ENCODE measurements at regions not wholly inside any gene's neighbourhood (a gene's known extent, or its start where the extent isn't known, plus 50 kb on each side); places are given as distances from the start of the nearest gene placed in this dataset.
A peak's percentile ranks its signal among the peaks of the same experiment; 100 is the strongest.

GRCh38 chr3:165507576-165507975 lies 311.4 kb upstream of the SLITRK3 start:
- Histone ChIP-seq H3K27ac (ENCODE audit: low read length) (peak overlapping the region; percentile 40), H3K4me2 (ENCODE audit: low read length) (peak overlapping the region; percentile 3; the same call in 1 of the 2 replicates), H3K4me1 (ENCODE audit: low read length) (peaks cover 14% of the 10 kb centered on the region)

GRCh38 chr3:165507060-165507459 lies 310.9 kb upstream of the SLITRK3 start:
- no peaks in the 10 kb centered on the region for H3K79me2 ChIP-seq (ENCODE audit: low read length)
- H3K4me1 ChIP-seq (ENCODE audit: low read length), result peaks cover 14% of the 10 kb centered on the region
- no peak overlapping the region for H2AFZ ChIP-seq (ENCODE audit: low read depth, low read length)
- H3K27ac ChIP-seq (ENCODE audit: low read length), result peak overlapping the region; percentile 40
- no peaks in the 10 kb centered on the region for H3K36me3 ChIP-seq (replicated peaks; ENCODE audit: low read depth, low read length)
- no peak overlapping the region for H3K4me3 ChIP-seq (ENCODE audit: low read length)
- H3K9ac ChIP-seq (ENCODE audit: low read length), result no peak overlapping the region
- TF ChIP-seq CTCF (IDR thresholded peaks at IDR 0.05; ENCODE audit: low read depth, low read length) (no peak), EZH2phosphoT487 (IDR thresholded peaks at IDR 0.05; ENCODE audit: low read depth) (no peak)
- peak overlapping the region; percentile 3; the same call in 1 of the 2 replicates for H3K4me2 ChIP-seq (ENCODE audit: low read length)
- no peaks in the 10 kb centered on the region for H3K27me3 ChIP-seq (ENCODE audit: low read depth, low read length)
- H3K9me3 ChIP-seq (ENCODE audit: insufficient read depth, low read length), result no peaks in the 10 kb centered on the region
- no peaks in the 10 kb centered on the region for H4K20me1 ChIP-seq (ENCODE audit: insufficient read depth, low read length)

More at GRCh38 chr3:165507576-165507975, 311.4 kb upstream of the SLITRK3 start:
- no peaks in the 10 kb centered on the region for H3K79me2 ChIP-seq (ENCODE audit: low read length)
- peak overlapping the region; percentile 74 for H2AFZ ChIP-seq (ENCODE audit: low read depth, low read length)
- no peaks in the 10 kb centered on the region for H3K9me3 ChIP-seq (ENCODE audit: insufficient read depth, low read length)
- H3K36me3 ChIP-seq (replicated peaks; ENCODE audit: low read depth, low read length), result no peaks in the 10 kb centered on the region
- no peaks in the 10 kb centered on the region for H4K20me1 ChIP-seq (ENCODE audit: insufficient read depth, low read length)
- no peak overlapping the region for H3K4me3 ChIP-seq (ENCODE audit: low read length)
- TF ChIP-seq CTCF (IDR thresholded peaks at IDR 0.05; ENCODE audit: low read depth, low read length) (no peak), EZH2phosphoT487 (IDR thresholded peaks at IDR 0.05; ENCODE audit: low read depth) (no peak)
- no peak overlapping the region for H3K9ac ChIP-seq (ENCODE audit: low read length)
- H3K27me3 ChIP-seq (ENCODE audit: low read depth, low read length), result no peaks in the 10 kb centered on the region

GRCh38 chr3:165505657-165506056 lies 309.5 kb upstream of the SLITRK3 start:
- Histone ChIP-seq H3K27ac (ENCODE audit: low read length) (no peak overlapping the region), H2AFZ (ENCODE audit: low read depth, low read length) (no peak overlapping the region), H3K36me3 (replicated peaks; ENCODE audit: low read depth, low read length) (no peaks in the 10 kb centered on the region), H3K9me3 (ENCODE audit: insufficient read depth, low read length) (no peaks in the 10 kb centered on the region), H3K27me3 (ENCODE audit: low read depth, low read length) (no peaks in the 10 kb centered on the region), H3K79me2 (ENCODE audit: low read length) (no peaks in the 10 kb centered on the region), H3K4me1 (ENCODE audit: low read length) (peaks cover 14% of the 10 kb centered on the region), H3K4me3 (ENCODE audit: low read length) (no peak overlapping the region), H3K4me2 (ENCODE audit: low read length) (no peak overlapping the region), H3K9ac (ENCODE audit: low read length) (no peak overlapping the region), H4K20me1 (ENCODE audit: insufficient read depth, low read length) (no peaks in the 10 kb centered on the region)
- TF ChIP-seq EZH2phosphoT487 (IDR thresholded peaks at IDR 0.05; ENCODE audit: low read depth) (no peak), CTCF (IDR thresholded peaks at IDR 0.05; ENCODE audit: low read depth, low read length) (no peak)

GRCh38 chr3:165504554-165504953 lies 308.4 kb upstream of the SLITRK3 start:
- Histone ChIP-seq H3K36me3 (replicated peaks; ENCODE audit: low read depth, low read length) (no peaks in the 10 kb centered on the region), H3K9ac (ENCODE audit: low read length) (no peak overlapping the region), H3K4me1 (ENCODE audit: low read length) (peaks cover 14% of the 10 kb centered on the region), H3K4me2 (ENCODE audit: low read length) (no peak overlapping the region), H3K9me3 (ENCODE audit: insufficient read depth, low read length) (no peaks in the 10 kb centered on the region), H3K27me3 (ENCODE audit: low read depth, low read length) (no peaks in the 10 kb centered on the region), H4K20me1 (ENCODE audit: insufficient read depth, low read length) (no peaks in the 10 kb centered on the region), H3K79me2 (ENCODE audit: low read length) (no peaks in the 10 kb centered on the region), H3K4me3 (ENCODE audit: low read length) (no peak overlapping the region), H2AFZ (ENCODE audit: low read depth, low read length) (no peak overlapping the region), H3K27ac (ENCODE audit: low read length) (no peak overlapping the region)
- TF ChIP-seq CTCF (IDR thresholded peaks at IDR 0.05; ENCODE audit: low read depth, low read length), result no peak
- TF ChIP-seq EZH2phosphoT487 (IDR thresholded peaks at IDR 0.05; ENCODE audit: low read depth), result no peak

All from OCI-LY3 (cell line).